WI38 (cell line): ENCODE measurements at regions not wholly inside any gene's neighbourhood (a gene's known extent, or its start where the extent isn't known, plus 50 kb on each side); places are given as distances from the start of the nearest gene placed in this dataset.

ENCODE experiments used
- H3K4me3 ChIP-seq: 2 replicates; pipeline ENCODE4 v1.5.1; 2011; ENCODE audit warnings: low read depth, mild to moderate bottlenecking, control low read depth, low read length
- CTCF ChIP-seq: IDR thresholded peaks from 2 replicates; pipeline ENCODE4 v1.5.1; 2012; ENCODE audit warnings: low read depth, mild to moderate bottlenecking, control low read depth, low read length

GRCh38 chrX:39451046-39451445 lies 646.7 kb downstream of the BCOR start:
- no peak overlapping the region for H3K4me3 ChIP-seq
- TF ChIP-seq CTCF, result no peak

GRCh38 chrX:39452401-39452800 lies 645.4 kb downstream of the BCOR start:
- no peak for TF ChIP-seq CTCF
- no peak overlapping the region for H3K4me3 ChIP-seq

GRCh38 chrX:39453889-39454621 lies 643.7 kb downstream of the BCOR start:
- H3K4me3 ChIP-seq, result no peak overlapping the region
- TF ChIP-seq CTCF, result no peak

GRCh38 chrX:39456894-39457604 lies 640.7 kb downstream of the BCOR start:
- no peak for TF ChIP-seq CTCF
- H3K4me3 ChIP-seq, result no peak overlapping the region

- H3K4me3 ChIP-seq, result no peak overlapping the region
- TF ChIP-seq CTCF, result no peak
Observed at GRCh38 chrX:39458779-39459178, 639.0 kb downstream of the BCOR start.

- H3K4me3 ChIP-seq, result no peak overlapping the region
- TF ChIP-seq CTCF, result no peak
Observed at GRCh38 chrX:39459204-39459603, 638.6 kb downstream of the BCOR start.

GRCh38 chrX:39459952-39460351 lies 637.8 kb downstream of the BCOR start:
- no peak overlapping the region for H3K4me3 ChIP-seq
- TF ChIP-seq CTCF, result no peak
